ENCODE measurements at regions not wholly inside any gene's neighbourhood (a gene's known extent, or its start where the extent isn't known, plus 50 kb on each side); places are given as distances from the start of the nearest gene placed in this dataset.

GRCh38 chr13:89684896-89685295 is 1662.6 kb upstream of the MIR17HG start:
- DNase-seq = no peak

GRCh38 chr13:89686171-89686570 is 1661.3 kb upstream of the MIR17HG start:
- DNase-seq = no peak

- no peak for DNase-seq
Measured at GRCh38 chr13:89687066-89687465, 1660.4 kb upstream of the MIR17HG start.

GRCh38 chr13:89688918-89689317 is 1658.6 kb upstream of the MIR17HG start:
- no peak for DNase-seq

- no peak for DNase-seq
Measured at GRCh38 chr13:89694451-89694850, 1653.0 kb upstream of the MIR17HG start.

GRCh38 chr13:89695343-89696257 is 1651.9 kb upstream of the MIR17HG start:
- DNase-seq = no peak

GRCh38 chr13:89701913-89702312 is 1645.6 kb upstream of the MIR17HG start:
- no peak for DNase-seq

- DNase-seq = no peak
Measured at GRCh38 chr13:89704040-89704439, 1643.4 kb upstream of the MIR17HG start.

GRCh38 chr13:89708013-89708412 is 1639.5 kb upstream of the MIR17HG start:
- no peak for DNase-seq

GRCh38 chr13:89721216-89721615 is 1626.3 kb upstream of the MIR17HG start:
- no peak for DNase-seq

- DNase-seq = no peak
Measured at GRCh38 chr13:89726690-89727435, 1620.6 kb upstream of the MIR17HG start.

GRCh38 chr13:89733829-89734228 is 1613.7 kb upstream of the MIR17HG start:
- DNase-seq = no peak

GRCh38 chr13:89737051-89737450 is 1610.4 kb upstream of the MIR17HG start:
- DNase-seq = no peak

- DNase-seq = no peak
Measured at GRCh38 chr13:89738072-89738471, 1609.4 kb upstream of the MIR17HG start.

- no peak for DNase-seq
Measured at GRCh38 chr13:89740994-89741685, 1606.3 kb upstream of the MIR17HG start.

- DNase-seq = no peak
Measured at GRCh38 chr13:89746554-89746953, 1600.9 kb upstream of the MIR17HG start.

- DNase-seq = no peak
Measured at GRCh38 chr13:89748716-89749115, 1598.8 kb upstream of the MIR17HG start.

GRCh38 chr13:89749888-89750287 is 1597.6 kb upstream of the MIR17HG start:
- no peak for DNase-seq

GRCh38 chr13:89750371-89750770 is 1597.1 kb upstream of the MIR17HG start:
- DNase-seq = no peak

GRCh38 chr13:89751432-89751930 is 1596.0 kb upstream of the MIR17HG start:
- DNase-seq = no peak

- no peak for DNase-seq
Measured at GRCh38 chr13:89752394-89752793, 1595.1 kb upstream of the MIR17HG start.

- no peak for DNase-seq
Measured at GRCh38 chr13:89755729-89756492, 1591.6 kb upstream of the MIR17HG start.

Measured in NCI-H2107 (cell line).